GM18526 (cell line): ENCODE measurements at regions not wholly inside any gene's neighbourhood (a gene's known extent, or its start where the extent isn't known, plus 50 kb on each side); places are given as distances from the start of the nearest gene placed in this dataset.

ENCODE experiments used
- POLR2A ChIP-seq: IDR thresholded peaks from 3 replicates; pipeline ENCODE4 v1.6.1; 2011; ENCODE audit not compliant: insufficient read length; ENCODE audit errors: extremely low read depth

DNA sequence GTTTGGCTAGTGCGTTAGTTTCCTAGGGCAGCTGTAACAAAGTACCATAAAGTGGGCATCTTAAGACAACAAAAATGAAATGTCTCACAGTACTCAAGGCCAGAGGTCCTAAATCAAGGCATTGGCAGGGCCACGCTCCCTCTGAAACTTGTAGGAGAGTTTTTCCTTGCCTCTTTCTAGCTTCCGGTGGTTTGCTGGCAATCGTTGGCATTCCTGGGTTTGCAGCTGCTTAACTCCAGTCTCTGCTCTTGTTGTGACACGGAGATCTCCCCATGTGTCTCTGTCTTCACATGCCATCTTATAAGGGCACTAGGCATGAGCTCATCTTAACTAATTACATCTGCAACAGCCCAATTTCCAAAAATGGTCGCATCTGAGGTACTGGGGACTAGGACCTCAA lies 362.0 kb upstream of the BOD1L1 start:
- no peak for TF ChIP-seq POLR2A

DNA sequence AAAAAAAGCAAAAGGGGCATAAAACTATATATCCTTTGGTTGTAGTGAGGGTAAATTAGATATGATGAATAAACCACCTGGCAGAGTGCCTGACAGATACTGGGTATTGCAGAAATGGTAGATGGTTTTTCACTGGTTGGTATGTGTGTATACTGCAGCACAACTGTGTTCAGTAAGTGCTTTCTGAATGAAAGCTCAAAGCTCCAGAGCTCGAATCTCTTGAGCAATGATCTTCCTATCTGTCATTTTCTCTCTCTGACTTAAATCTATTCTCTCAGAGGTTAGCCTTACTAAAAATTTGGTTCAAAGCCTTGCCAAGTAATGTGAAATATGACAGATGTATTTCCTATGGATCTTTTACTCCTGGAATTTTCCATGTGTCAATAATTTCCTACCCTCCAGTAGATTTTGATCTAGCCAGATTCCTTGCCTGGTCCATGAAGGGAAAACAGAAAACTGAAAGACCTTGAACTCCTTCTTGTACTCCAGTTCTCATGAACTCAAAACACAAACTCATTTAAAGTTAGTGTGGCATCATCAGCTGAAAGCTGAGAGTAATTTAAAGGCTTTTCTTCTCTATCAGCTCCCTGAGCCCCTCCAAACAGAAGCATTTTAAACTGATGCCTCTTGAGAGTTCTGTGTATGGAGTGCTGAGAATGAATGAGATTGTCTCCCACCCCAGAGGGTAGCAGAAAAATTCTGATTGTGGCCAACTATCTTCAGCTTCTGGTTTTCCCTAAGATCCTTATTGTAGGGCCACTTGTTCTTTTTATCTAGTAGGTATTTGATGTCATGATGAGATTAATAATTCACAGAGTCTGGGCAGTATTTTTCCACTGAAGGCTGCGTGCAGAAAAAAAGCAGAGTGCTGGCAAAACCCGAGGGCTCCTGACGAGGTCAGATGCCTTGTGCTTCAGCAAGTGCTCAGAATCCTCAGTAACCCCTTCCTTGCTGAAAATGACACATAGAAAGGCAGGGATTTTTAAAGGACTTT lies 363.4 kb upstream of the BOD1L1 start:
- TF ChIP-seq POLR2A: no peak

DNA sequence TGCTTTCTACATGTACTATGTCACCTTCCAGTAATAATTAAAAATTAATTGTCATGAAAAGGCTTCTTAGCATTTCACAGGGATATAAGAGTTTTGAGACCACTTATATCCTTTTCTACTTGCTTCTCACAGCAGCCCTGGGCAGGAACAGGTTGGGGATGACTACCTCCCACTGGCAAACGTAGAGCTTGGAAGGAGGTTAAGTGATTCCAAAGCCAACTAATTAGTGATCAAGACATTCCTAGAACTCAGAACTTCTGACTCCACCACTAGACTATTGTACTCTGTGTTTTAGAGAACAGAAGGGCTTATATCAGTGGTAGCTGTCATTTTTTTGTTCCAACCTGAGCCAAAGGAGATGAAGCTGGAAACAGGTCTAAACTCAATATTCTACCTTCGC lies 364.5 kb upstream of the BOD1L1 start:
- no peak for TF ChIP-seq POLR2A

DNA sequence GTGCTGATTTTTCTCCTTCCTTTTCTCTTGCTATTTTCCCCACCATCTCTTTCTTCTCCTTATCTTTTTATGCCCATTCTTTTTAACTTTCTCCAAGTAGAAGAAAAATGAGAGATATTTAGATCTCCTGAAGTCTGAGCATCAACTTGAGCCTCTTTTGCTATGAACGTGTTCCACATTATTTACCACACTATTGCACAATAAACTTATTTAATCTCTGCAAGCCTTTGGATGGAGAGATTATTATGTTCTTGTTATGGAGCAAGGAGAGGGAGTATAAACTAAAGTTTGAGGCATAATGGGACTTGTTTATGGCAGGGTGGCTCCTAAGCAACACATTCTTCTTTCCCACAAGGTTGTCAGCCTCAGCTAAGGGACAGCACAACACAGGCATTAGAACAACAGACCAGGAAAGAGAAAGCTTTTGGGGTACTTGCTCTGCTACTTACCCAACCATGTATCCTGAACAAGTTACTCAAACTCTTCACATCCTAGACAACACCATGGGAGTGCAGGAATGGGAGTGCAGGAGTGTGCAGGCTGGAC lies 365.5 kb upstream of the BOD1L1 start:
- no peak for TF ChIP-seq POLR2A

DNA sequence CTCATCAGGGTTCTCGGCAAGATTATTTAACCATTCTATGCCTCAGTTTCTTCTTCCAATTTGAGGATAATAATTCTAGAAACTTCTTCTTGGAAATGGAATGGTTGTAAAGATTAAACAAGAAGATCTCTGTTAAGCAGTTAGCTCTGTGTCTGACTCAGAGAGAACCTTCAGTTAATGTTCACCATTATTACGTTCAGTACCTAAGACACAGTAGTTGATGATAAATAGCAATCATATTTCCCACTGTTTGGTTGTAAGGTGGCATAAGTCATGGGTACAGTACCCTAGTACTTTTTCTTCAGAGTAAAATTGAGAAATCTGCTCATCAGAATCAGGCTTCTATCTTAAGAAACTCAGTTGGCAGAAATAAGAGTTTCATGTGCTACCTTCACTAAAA lies 366.5 kb upstream of the BOD1L1 start:
- TF ChIP-seq POLR2A: no peak

DNA sequence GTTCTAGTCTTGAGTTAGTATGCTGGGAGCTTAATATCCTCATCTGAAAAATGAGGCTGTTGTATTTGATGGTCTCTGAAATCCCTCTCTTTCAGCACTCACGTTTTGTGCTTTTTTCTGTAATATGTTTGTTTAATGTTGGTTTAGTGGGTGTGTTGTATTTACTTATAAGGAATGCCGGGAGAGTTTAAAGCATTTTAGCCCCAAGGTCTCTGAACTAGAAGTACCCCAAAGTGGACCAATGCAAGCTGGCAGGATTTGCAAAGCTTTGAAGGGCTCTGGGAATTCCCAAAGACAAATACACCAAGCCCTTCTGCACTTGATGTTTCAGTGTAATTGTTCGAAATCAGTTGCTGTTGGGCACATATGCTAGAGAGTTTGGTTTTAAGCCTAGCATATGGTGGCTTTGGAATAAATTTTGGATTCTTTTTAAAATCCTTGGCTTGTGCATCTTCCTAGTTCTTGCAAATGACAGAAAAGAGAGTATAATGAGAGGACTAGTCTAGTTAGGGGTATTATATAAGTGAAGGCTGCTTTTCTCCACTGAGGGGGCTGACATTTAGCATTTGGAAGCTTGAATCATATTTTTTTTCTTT lies 371.4 kb upstream of the BOD1L1 start:
- TF ChIP-seq POLR2A: no peak

DNA sequence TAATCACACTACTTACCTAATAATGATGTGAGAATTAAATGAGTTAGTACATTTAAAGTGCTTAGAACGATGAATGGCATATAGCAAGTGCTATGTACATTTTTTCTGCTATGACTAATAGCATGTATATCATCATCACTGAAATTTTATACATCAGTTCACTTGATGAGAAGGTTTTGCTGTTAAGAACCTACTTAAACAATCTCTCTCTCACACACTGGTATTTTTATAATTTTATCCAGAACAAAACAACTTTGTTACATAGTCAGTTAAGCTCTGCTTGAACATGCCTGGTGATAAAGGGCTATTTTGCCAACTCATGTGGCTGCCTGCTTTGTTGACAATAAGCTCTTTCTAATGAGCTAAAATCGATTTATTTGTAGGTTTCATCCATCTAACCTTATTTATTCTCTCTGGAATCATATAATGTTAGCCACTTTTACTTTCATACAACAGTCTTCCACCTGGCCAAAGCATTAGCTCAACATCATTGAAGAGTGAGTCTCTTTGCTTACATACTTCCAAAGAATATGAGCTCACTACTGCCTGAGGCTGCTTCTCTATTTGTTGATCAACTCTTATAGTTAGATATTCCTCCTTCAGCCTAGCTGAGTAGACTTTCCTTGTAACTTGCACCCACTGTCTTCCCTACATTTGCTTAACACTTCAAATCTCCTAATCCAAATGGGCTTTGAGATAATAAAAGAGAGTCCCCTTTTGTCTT lies 372.7 kb upstream of the BOD1L1 start:
- TF ChIP-seq POLR2A: no peak

DNA sequence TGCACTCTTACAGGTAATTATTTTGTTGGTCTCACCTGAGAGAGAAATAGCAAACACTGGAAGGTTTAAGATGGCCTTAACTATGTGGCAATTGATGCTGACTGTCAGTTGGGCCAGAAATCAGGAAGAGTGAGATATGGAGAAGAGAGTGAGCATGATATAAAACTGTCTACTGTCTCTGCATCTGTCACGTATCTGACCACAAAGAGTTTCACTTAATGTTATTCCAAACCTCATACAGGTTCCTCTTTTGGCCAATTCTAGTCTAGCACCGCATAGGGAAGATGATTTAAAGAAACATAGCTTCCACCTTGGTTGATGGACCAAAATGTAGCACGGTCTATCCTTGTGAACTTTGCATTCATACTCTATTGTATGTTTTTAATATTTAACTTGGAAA lies 381.0 kb upstream of the BOD1L1 start:
- TF ChIP-seq POLR2A: no peak

DNA sequence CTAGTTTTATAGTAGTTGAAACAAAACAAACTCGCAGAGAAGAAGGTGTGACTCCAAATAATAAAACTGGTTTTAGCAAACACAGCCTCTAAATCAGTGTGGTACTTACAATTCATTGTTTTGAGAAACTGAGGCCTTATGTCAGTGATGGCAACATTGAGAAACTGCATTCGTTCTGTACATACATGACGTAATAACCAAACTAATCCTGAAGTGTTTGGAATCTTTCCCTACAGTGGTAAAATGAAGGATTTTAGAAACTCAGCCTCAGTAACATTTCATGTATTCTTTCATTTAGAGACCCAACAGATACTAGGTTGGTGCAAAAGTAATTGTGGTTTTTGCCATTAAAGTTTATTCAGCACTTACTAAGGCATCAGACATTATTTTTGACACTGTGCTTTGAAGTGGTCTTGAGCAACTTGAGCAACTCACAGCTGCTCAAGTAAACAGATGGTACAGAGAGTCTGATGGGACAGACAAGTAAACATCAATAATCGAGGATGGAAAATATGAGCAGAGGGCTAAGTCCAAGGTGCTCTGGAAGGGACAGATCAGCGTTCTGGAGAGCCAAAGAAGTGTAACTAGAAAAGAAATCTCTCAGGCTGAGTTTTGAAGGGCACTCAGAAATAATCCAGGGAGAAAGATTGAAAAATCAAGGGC lies 390.8 kb upstream of the BOD1L1 start:
- no peak for TF ChIP-seq POLR2A

DNA sequence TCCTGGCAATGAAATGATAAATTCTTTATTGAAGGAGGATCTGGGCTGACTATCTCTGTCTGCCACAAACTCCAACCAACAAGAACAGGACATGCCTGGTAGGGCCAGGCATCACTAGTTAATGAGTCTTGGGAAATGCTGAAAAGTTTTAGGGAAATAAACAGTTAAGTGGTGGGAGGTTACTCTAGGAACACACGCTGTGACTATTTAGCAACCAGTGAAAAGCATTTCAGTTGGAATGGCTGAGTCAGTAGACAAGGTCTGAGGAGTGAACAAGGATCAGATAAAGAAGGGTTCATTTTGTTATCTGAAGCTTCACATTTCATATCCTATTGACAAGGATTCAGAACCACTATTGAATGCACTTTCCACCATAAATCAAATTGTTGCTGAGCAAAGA lies 394.9 kb upstream of the BOD1L1 start:
- TF ChIP-seq POLR2A: no peak

DNA sequence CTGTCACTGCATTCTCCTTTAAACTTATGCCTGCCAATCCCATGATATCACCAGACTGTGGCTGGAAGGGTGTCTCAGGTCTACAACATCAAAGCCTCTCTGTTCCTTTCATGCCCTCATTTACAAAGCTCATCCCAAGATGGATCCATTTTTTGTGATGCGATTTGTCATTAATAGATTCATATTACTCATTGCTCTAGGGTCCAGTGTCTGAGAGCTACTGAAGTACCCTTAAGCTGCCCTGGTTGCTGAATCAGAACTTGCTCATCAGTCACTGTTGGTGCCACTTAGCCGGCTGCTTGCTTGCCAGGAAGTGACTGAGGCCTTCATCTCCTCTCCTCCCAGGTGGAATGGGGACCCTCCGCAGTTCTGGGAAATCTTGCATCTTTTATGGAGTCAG lies 395.5 kb upstream of the BOD1L1 start:
- no peak for TF ChIP-seq POLR2A

DNA sequence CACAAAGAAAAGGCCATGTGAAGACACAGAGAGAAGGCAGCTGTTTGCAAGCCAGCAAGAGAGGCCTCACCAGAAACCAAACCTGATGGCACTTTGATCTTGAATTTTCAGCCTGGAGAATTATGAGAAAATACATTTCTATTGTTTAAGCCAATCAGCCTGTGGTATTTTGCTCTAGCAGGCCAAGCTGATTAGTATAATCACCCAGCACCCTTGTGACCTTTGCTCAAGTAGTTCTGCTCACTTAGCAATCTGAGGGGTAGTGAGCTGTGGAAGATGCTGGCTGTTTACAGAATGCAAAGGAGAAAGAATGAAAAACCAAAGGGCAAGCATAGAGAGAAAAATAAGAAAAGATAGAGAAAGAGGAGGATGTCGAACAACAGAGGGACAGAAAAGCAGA lies 396.4 kb upstream of the BOD1L1 start:
- TF ChIP-seq POLR2A: no peak

DNA sequence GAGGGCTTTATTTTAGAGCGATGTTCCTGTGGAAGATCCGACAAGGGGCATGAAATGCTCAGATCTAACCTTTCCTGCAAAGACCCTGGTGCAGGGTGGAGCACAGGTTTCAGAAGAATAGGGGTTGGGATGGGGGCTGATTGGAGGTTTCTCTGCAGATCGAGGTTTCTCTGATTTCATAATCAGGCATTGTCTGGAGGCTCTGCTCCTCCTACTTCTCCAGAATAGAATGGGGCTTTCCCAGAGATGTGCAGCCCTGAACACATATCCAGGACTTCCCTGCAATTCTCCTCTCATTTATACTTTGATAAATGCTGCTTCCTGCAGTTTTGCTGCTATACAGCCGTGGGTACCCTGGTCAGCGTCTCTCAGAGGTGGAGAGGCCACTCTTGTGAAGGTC lies 397.6 kb upstream of the BOD1L1 start:
- TF ChIP-seq POLR2A: no peak

DNA sequence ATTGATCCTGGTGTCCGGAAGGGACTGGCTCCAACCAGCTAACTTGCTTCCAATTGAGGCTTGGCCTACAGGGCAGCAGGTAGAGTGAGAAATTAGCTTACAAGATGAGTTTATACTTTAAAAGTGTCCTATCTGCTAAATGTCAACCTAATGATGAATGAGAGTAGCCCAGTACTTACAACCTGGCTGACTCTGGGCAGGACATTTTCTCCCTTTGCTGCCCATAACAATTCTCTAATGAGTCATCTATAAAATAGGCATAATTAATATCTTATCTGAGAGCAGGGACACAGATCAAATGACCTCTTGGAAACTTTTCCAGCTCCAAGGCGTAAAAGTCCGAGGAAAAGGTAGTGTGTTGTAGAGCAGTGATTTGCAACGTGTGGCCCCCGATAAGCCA lies 398.4 kb upstream of the BOD1L1 start:
- no peak for TF ChIP-seq POLR2A

DNA sequence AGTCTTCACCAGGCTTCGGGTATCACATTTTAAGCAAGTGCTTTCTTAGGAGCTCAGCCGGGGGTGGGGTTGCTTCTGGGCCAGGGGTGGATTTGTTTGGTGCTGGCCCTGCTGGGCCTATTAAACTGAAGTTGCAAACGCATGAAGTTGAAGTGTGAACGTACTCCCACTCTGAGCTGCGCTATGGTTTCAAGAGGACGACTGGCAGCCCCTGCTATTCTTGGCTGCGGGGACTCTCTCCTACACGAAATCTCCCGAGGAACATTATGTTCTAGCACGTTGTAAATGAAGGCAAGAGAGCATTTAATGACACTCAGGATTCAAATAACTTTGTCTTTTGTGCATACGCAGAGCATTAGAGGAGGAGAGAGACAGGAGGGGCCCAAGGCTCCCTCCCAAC lies 401.3 kb upstream of the BOD1L1 start:
- TF ChIP-seq POLR2A: no peak
